Small intestine (tissue), 7 donors: ENCODE measurements at regions not wholly inside any gene's neighbourhood (a gene's known extent, or its start where the extent isn't known, plus 50 kb on each side); places are given as distances from the start of the nearest gene placed in this dataset.

Experiments
- DNase-seq, 2 donors: peaks; one replicate each; pipeline versions ENCODE4 v3.0.0 to v3.0.0-alpha.2; 2013
- FAIRE-seq: peaks from 2 replicates; lab custom pipeline; 2012; peaks lifted over from hg19 to GRCh38; lab: Jason Lieb, UNC
- H3K27ac ChIP-seq, 3 donors: one replicate each; pipeline ENCODE4 v1.5.1; 2013; ENCODE audit warnings: low read length in 2 of 3, mild to moderate bottlenecking in 2 of 3, control low read depth in 1 of 3, inconsistent platforms in 1 of 3, low read depth in 1 of 3, moderate library complexity in 1 of 3
- H3K27me3 ChIP-seq, 3 donors: one replicate each; pipeline ENCODE4 v1.6.1; 2013; ENCODE audit warnings: low read length in 3 of 3, inconsistent platforms in 1 of 3; ENCODE audit not compliant: control insufficient read depth in 3 of 3, insufficient read depth in 3 of 3
- H3K36me3 ChIP-seq, 3 donors: one replicate each; pipeline ENCODE4 v1.6.1; 2013; ENCODE audit warnings: low read length in 3 of 3, inconsistent platforms in 1 of 3, low read depth in 1 of 3, mild to moderate bottlenecking in 1 of 3, moderate library complexity in 1 of 3; ENCODE audit not compliant: control insufficient read depth in 3 of 3, insufficient read depth in 2 of 3
- H3K4me1 ChIP-seq, 3 donors: one replicate each; pipeline ENCODE4 v1.6.1; 2013; ENCODE audit warnings: low read length in 2 of 3, inconsistent platforms in 1 of 3, low read depth in 1 of 3, mild to moderate bottlenecking in 1 of 3, moderate library complexity in 1 of 3; ENCODE audit not compliant: control insufficient read depth in 3 of 3, insufficient read depth in 2 of 3
- H3K4me3 ChIP-seq, 3 donors: one replicate each; pipeline ENCODE4 v1.5.1; 2013; ENCODE audit warnings: low read length in 3 of 3, control low read depth in 1 of 3, inconsistent platforms in 1 of 3, low read depth in 1 of 3, mild to moderate bottlenecking in 1 of 3, moderate library complexity in 1 of 3
- H3K9me3 ChIP-seq, 2 donors: one replicate each; pipeline ENCODE4 v1.6.1; 2013; ENCODE audit warnings: low read depth in 1 of 2, low read length in 1 of 2; ENCODE audit not compliant: control insufficient read depth in 2 of 2, insufficient read depth in 1 of 2
- WGBS, 3 donors: extraction: QIAGEN DNeasy Blood & Tissue Kit; methylation state at CpG; one replicate each; pipeline ENCODE4 v1.1.7; 2013; 5-methylcytosine and 5-hydroxymethylcytosine counted together
- donor health status: healthy with polysubstance abuse.
- donor health status: control.
- donor health status: control.
- donor health status: Bipolar disorder and iron deficiency.
- donor health status: healthy.

- FAIRE-seq, result no peak
These were observed 166.9 kb upstream of the ATXN7L3B start for GRCh38 chr12:74370608-74371216.

GRCh38 chr12:74379114-74379513 is 158.5 kb upstream of the ATXN7L3B start:
- DNase-seq (no peak), FAIRE-seq (no peak)
- Histone ChIP-seq H3K9me3 (no peaks in the 10 kb centered on the region), H3K27me3 (no peaks in the 10 kb centered on the region), H3K4me1 (no peaks in the 10 kb centered on the region), H3K27ac (no peak overlapping the region), H3K4me3 (no peak overlapping the region), H3K36me3 (no peaks in the 10 kb centered on the region)
- WGBS, 3 donors, result 87 to 89% (median 88%) methylated on average over 5 of the region's 5 CpGs

More at GRCh38 chr12:74370608-74371216, 166.9 kb upstream of the ATXN7L3B start:
- Histone ChIP-seq H3K9me3 (no peaks in the 10 kb centered on the region), H3K4me1 (no peaks in the 10 kb centered on the region), H3K27ac (no peak overlapping the region), H3K36me3 (no peaks in the 10 kb centered on the region), H3K27me3 (peaks cover 0 to 2% (median 0%) of the 10 kb centered on the region in 3 donors), H3K4me3 (no peak overlapping the region)
- DNase-seq, result no peak
- 60 to 72% (median 70%) methylated on average over 2 of the region's 2 CpGs for WGBS, 3 donors

DNA sequence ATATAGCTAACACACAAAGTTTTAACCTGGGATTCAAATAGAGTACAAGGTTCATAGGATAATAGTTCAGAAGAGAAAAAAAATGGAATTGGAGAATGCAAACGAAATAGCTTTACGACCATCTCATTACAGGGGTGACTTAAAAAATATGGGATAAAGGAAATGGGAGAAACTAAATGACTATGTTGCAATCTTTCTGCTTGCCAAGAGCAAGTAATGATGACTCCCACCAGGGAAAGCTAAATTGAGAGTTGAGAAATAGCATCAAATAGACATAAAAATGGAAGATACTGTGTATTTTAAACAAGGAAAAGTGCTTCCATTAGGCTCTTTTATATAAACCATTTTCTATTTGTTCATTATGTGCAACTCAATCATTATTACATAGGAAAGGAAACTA is 155.7 kb upstream of the ATXN7L3B start:
- Histone ChIP-seq H3K27me3 (no peaks in the 10 kb centered on the region), H3K4me1 (no peaks in the 10 kb centered on the region), H3K27ac (no peak overlapping the region), H3K4me3 (no peak overlapping the region), H3K36me3 (no peaks in the 10 kb centered on the region), H3K9me3 (no peaks in the 10 kb centered on the region)
- WGBS, 3 donors, result 19 to 53% (median 47%) methylated on average over 2 of the region's 2 CpGs
- DNase-seq (no peak), FAIRE-seq (no peak)

DNA sequence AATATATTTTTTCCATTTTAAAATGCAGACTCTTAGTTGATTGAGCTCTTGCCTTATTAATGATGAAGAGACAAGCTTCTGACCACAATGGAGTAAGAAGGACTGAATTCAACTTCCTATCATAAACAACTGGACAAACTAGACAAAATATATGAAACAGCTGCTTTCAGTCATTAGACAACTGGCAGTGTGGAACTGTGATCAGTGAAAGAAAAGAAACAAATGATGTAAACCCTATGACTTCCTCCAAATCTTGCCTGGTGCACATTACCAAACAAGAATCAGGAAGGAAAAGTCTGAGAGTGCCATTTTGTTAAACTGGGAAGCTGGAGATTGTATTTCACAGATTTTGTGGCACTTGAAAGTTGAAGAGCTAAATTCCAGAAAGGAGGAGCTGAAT is 154.7 kb upstream of the ATXN7L3B start:
- no peaks in the 10 kb centered on the region for H3K36me3 ChIP-seq
- H3K27ac ChIP-seq, result no peak overlapping the region
- no peaks in the 10 kb centered on the region for H3K4me1 ChIP-seq
- H3K4me3 ChIP-seq, result no peak overlapping the region
- DNase-seq (no peak), FAIRE-seq (no peak)
- H3K9me3 ChIP-seq, result peaks cover 0 to 4% of the 10 kb centered on the region in 2 donors
- H3K27me3 ChIP-seq, result no peaks in the 10 kb centered on the region

DNA sequence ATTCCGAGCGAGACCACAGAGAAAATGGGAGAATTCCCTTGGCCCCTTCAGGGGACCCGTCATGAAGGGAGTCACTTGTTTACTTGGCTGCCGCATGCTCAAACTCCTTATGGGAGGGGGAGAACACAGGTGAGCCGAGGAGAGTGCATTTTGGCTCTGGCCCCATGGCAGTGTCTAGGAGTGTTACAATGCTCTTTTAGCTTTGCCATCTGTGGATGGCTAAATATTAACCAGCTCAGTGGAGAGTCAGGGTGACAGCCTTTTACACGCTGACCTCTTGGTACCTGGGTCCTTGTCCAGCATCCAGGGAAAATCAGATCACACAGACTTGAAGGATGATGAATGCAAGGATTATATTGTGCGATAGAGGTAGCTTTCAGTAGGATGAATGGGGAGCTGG is 146.4 kb upstream of the ATXN7L3B start:
- 77 to 88% (median 82%) methylated on average over 7 of the region's 7 CpGs for WGBS, 3 donors
- Histone ChIP-seq H3K9me3 (peaks cover 0 to 15% of the 10 kb centered on the region in 2 donors), H3K4me3 (no peak overlapping the region), H3K27me3 (no peaks in the 10 kb centered on the region), H3K4me1 (no peaks in the 10 kb centered on the region), H3K36me3 (no peaks in the 10 kb centered on the region), H3K27ac (no peak overlapping the region)
- no peak for FAIRE-seq
- DNase-seq, result no peak

- FAIRE-seq, result no peak
- WGBS, 3 donors, result 48 to 77% (median 50%) methylated on average over 4 of the region's 4 CpGs
- H3K9me3 ChIP-seq, result peaks cover 0 to 11% of the 10 kb centered on the region in 2 donors
- H3K27ac ChIP-seq, result no peak overlapping the region
- no peak for DNase-seq
- H3K27me3 ChIP-seq, result no peaks in the 10 kb centered on the region
- no peaks in the 10 kb centered on the region for H3K36me3 ChIP-seq
- no peaks in the 10 kb centered on the region for H3K4me1 ChIP-seq
- H3K4me3 ChIP-seq, result no peak overlapping the region
These were observed 144.4 kb upstream of the ATXN7L3B start for GRCh38 chr12:74393272-74393671.

DNA sequence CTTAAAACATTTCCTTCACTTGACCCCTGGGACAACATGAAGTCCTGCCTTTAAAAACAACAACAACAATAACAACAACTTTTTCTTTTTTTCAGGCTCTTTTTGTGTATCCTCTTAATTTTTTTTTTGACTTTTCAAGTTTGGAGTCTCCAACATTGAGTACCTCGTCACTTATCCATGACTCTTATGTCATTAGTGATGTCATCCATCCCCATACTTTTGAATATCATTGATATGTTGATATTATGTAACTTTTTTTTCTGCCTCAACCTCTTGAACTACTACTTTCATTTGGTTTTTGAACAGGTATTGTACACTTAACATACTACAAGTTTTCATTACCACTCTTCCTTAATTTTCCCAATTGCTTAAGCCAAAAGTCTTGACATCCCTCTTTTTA is 143.0 kb upstream of the ATXN7L3B start:
- Histone ChIP-seq H3K27me3 (no peaks in the 10 kb centered on the region), H3K4me1 (no peaks in the 10 kb centered on the region), H3K36me3 (no peaks in the 10 kb centered on the region), H3K4me3 (no peak overlapping the region), H3K9me3 (peaks cover 0 to 11% of the 10 kb centered on the region in 2 donors), H3K27ac (no peak overlapping the region)
- DNase-seq (no peak), FAIRE-seq (no peak)
- 43 to 77% (median 47%) methylated on average over 1 of the region's 1 CpG for WGBS, 3 donors

GRCh38 chr12:74401035-74401434 is 136.6 kb upstream of the ATXN7L3B start:
- WGBS, 3 donors, result 87 to 92% (median 91%) methylated on average over 2 of the region's 2 CpGs
- Histone ChIP-seq H3K4me3 (no peak overlapping the region), H3K9me3 (no peaks in the 10 kb centered on the region), H3K36me3 (no peaks in the 10 kb centered on the region), H3K4me1 (no peaks in the 10 kb centered on the region), H3K27ac (no peak overlapping the region), H3K27me3 (no peaks in the 10 kb centered on the region)
- no peak for FAIRE-seq
- DNase-seq, result no peak

GRCh38 chr12:74401966-74402365 is 135.7 kb upstream of the ATXN7L3B start:
- 67 to 80% (median 70%) methylated on average over 3 of the region's 3 CpGs for WGBS, 3 donors
- Histone ChIP-seq H3K27ac (no peak overlapping the region), H3K4me3 (no peak overlapping the region), H3K27me3 (no peaks in the 10 kb centered on the region), H3K4me1 (no peaks in the 10 kb centered on the region), H3K36me3 (no peaks in the 10 kb centered on the region), H3K9me3 (no peaks in the 10 kb centered on the region)
- no peak for DNase-seq
- no peak for FAIRE-seq
